Epithelial cell of prostate (primary cell): ENCODE measurements at regions not wholly inside any gene's neighbourhood (a gene's known extent, or its start where the extent isn't known, plus 50 kb on each side); places are given as distances from the start of the nearest gene placed in this dataset.
A peak's percentile ranks its signal among the peaks of the same experiment; 100 is the strongest.
"Not testable (repeated sequence)": the region's sequence is repeated elsewhere in the genome, so short reads cannot be mapped to it uniquely, and the experiment has no call there.

Source experiments
- DNase-seq: peaks from one replicate; pipeline ENCODE4 v3.0.0-alpha.2; 2011; ENCODE audit warnings: low read depth, low spot score
- H3K27ac ChIP-seq: fragments of 450-650 bp; 2 replicates; pipeline ENCODE4 v1.5.1; 2017; ENCODE audit warnings: mild to moderate bottlenecking

- H3K27ac ChIP-seq, result no peak overlapping the region
- no peak for DNase-seq
Observed at GRCh38 chr15:87496109-87496508, 760.4 kb downstream of the NTRK3 start.

DNA sequence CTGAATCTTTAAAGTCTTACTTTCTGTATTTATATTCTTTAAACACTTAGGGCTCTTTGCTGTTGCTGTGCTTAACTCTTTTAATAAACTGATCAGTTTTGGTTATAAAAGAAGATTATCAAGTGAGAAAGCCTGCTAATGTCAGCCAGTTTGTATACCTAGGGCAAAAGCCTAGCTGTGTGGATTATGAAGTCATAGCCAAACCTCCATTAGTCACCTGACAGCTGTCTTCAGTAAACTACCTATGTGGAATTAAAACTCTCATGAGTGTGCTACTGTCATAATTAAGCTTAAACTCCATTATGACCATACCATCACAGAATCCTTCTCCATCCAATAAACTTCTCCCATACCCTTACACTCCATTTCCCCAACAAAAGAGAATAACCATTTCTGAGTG, 762.7 kb downstream of the NTRK3 start:
- no peak for DNase-seq
- no peak overlapping the region for H3K27ac ChIP-seq

GRCh38 chr15:87492321-87492720, 764.2 kb downstream of the NTRK3 start:
- H3K27ac ChIP-seq, result no peak overlapping the region
- no peak for DNase-seq

GRCh38 chr15:87490666-87491065, 765.9 kb downstream of the NTRK3 start:
- no peak for DNase-seq
- no peak overlapping the region for H3K27ac ChIP-seq

DNA sequence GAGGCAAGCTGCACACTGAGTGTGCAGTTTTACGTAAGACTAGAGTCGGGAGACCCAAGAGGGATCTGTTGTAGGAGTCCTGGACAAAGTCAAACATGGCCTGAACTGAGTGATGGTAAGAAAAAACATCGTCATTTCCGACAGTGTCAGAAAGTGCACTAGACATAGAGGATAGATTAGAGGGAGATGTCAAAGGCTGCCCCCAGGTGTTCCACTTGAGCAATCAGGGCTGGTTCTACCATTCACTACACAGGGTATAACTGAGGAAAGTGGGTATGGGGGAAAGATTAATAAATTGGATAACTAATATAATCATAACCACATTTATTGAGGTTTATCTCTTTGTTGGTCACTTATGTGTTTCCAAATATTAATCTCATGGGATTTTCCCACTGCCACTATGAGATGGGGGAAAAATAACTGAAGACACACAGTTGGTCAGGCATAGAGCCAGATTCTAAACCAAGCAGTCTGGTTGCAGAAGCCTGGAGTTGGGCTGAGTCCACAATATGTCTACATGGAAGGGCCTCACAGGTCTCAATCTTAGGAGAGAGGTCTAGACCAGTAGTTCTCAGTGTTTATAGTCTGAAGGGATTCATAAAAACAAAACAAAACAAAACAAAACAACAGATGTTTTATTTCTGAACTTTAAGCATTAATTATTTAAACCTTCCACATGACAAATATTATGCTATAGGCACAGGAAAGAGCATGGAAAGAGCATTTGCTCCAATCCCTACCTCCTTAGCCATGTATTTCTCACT, 766.5 kb downstream of the NTRK3 start:
- no peak for DNase-seq
- no peak overlapping the region for H3K27ac ChIP-seq

- H3K27ac ChIP-seq, result no peak overlapping the region
- no peak for DNase-seq
Observed at GRCh38 chr15:87489456-87489855, 767.1 kb downstream of the NTRK3 start.

- H3K27ac ChIP-seq, result no peak overlapping the region
- no peak for DNase-seq
Observed at GRCh38 chr15:87487484-87487883, 769.1 kb downstream of the NTRK3 start.

DNA sequence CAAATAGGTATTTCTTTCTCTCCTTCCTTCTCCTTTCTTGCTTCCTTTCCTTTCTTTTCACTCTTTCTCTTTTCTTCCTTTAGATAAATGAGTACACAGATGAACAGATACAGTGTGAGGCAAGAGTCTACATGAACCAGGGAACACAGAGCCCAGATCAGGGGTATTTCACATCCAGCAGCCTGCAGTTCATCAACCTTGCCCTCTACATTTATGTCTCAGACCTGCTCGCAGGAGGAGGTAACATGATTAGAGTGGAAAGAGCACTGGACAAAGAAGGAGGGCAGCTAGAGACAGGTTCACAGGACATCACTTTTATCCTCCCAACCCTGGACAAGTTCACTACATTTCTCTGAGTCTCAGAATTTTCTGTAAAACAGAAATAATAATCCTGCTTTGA, 773.1 kb downstream of the NTRK3 start:
- DNase-seq, result no peak
- H3K27ac ChIP-seq, result no peak overlapping the region

DNA sequence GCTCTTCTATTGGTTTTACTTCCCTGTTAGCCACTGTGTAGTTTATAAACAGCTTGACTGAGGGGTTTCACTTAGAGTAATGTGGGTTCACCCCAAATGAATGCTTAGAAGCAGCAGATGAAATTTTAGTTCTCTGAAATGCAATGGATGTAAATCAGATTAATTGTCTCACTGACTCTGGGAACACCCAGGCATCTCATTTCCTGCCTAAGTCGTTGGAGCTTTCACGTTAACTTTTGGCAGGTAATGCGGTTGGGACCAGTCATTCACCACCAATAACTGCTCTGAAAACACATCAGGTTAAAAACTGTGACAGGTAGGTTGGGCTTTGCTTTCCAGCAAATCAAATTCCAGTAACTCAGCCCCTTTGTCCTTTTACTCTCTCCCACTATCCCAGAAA, 775.4 kb downstream of the NTRK3 start:
- DNase-seq, result no peak
- no peak overlapping the region for H3K27ac ChIP-seq

DNA sequence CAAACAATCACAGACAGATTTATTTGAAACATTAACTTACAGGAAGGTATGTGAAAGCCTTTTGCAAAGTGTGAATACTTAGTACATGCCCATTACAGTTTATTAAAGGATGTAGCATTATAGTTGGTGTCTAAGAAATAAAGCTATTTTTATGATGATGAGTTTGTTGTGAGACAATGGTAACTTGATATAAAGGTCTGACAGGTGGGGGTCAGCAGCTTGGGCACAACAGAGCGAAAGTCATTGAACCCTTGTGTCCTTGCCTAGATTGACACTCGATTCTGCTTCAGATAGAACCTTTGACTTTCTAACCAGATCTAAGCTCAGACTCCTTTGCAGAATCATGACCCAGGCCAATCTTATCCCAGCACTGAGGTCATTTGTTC, 777.9 kb downstream of the NTRK3 start:
- no peak overlapping the region for H3K27ac ChIP-seq
- no peak for DNase-seq

- no peak overlapping the region for H3K27ac ChIP-seq
- DNase-seq, result peak; percentile 56
Observed at GRCh38 chr15:87477737-87478686, 778.5 kb downstream of the NTRK3 start.

DNA sequence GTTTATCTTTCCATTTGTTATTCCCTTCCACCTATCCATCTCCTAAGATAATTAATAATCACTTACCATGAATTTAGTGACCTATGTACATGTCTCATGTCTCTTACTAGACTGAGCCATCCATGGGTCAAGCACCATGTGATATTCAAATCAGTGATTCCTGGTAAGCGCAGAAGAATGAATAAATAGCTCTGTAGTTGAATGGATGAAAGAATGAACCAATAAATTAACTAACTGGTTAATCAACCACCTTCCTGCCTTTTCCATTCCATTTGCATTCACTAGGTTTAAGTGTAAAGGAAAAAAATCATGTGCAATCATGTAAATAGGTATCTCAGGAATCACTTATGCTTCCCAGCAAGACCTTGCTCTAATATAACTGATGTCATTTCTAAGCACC, 779.5 kb downstream of the NTRK3 start:
- no peak for DNase-seq
- no peak overlapping the region for H3K27ac ChIP-seq

GRCh38 chr15:87470923-87471322, 785.6 kb downstream of the NTRK3 start:
- no peak overlapping the region for H3K27ac ChIP-seq
- no peak for DNase-seq

DNA sequence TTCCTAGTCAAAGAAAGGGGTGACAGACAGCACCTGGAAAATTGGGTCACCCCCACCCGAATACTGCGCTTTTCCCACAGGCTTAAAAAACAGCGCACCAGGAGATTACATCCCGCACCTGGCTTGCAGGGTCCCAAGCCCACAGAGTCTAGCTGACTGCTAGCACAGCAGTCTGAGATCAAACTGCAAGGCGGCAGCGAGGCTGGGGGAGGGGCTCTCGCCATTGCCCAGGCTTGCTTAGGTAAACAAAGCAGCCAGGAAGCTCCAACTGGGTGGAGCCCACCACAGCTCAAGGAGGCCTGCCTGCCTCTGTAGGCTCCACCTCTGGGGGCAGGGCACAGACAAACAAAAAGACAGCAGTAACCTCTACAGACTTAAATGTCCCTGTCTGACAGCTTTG, 792.6 kb downstream of the NTRK3 start:
- DNase-seq, H3K27ac ChIP-seq: not testable (repeated sequence)

DNA sequence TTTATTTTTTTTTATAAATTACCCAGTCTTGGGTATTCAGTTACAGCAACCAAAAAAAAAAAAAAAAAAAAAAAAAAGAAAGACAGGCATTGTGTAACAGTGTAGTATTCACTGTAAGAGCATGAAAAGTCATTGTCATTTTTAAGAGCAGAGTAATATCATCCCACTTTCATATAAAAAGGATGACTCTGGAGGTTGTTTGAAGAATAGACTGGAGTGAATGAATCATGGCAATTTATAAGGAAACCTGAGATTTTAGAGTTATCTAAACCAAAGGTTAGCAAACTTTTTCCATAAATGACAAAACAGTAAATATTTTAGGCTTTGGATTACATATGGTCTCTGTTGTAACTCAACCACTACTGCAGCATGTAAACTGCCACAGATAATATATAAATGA, 794.9 kb downstream of the NTRK3 start:
- no peak overlapping the region for H3K27ac ChIP-seq
- no peak for DNase-seq

GRCh38 chr15:87454860-87455259, 801.7 kb downstream of the NTRK3 start:
- DNase-seq, result no peak
- H3K27ac ChIP-seq, result no peak overlapping the region

DNA sequence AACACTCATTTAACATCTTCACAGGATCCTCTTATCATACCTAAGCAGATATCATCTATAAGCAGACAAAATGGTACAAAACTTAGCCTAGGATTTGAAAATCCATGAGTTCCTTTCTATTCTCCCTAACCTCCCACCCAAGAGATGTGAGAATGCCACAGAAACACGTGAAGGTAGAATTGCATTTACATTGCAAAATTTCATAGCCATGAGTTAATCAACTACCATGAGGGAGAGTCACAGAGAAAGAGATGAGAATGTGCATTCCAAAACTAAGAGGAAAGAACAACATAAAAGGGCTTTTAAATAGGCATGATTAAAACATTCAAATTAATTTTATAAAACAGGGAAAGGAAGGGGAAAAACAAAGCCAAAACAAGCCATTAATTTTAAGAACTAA, 806.2 kb downstream of the NTRK3 start:
- no peak for DNase-seq
- no peak overlapping the region for H3K27ac ChIP-seq

DNA sequence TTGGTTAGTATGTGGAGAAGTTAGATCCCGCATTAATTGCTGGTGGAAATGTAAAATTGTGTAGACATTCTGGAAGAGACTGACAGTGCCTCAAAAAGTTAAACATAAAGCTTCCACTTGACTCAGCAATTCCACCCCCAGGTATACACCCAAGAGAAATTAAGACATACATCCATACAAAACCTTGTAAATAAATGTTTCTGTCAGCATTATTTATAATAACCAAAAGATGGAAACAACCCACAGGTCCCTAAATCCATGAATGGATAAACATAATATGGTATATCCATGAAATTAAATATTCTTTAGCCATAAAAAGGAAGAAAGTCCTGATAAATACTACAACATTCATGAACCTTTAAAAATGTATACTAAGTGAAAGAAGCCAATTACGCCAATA, 817.4 kb downstream of the NTRK3 start:
- no peak for DNase-seq

GRCh38 chr15:87433871-87434270, 822.7 kb downstream of the NTRK3 start:
- no peak for DNase-seq
- H3K27ac ChIP-seq, result no peak overlapping the region

More for the DNA sequence above, 817.4 kb downstream of the NTRK3 start:
- H3K27ac ChIP-seq, result no peak overlapping the region

DNA sequence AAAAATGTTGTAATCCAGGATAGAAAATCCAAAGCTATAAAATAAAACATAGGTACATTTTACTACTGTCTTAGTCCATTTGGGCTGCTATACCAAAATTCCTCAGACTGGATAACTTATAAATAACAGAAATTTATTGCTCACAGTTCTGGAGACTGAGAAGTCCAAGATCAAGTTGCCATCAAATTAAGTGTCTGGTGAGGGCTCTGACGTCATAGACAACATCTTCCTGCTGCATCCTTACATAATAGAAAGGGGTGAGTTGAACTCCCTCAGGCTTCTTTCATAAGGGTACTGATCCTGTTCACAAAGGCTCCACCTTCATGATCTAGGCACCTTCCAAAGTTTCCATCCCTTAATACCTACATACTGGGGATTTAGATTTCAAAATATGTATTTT, 826.8 kb downstream of the NTRK3 start:
- no peak overlapping the region for H3K27ac ChIP-seq
- DNase-seq, result no peak

DNA sequence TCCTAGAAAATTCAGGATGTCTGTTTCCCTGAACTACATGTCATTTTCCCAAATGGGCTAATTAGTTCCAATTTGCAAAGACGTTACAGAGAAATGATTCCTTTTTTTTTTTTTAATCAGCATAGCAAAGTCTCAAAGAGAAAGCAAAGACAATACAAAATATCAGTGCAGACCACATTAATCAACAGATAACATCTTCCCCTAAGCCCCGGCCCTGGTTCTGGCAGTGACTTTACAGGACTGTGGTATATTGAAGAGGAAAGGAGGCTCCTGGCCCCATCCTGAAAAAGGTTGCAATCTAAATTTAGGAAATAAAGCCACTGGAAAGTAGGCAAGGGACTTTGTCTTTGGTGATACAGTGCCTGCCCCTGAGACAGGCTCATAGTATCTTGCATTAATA, 836.5 kb downstream of the NTRK3 start:
- no peak for DNase-seq
- no peak overlapping the region for H3K27ac ChIP-seq
